ENCODE measurements at regions not wholly inside any gene's neighbourhood (a gene's known extent, or its start where the extent isn't known, plus 50 kb on each side); places are given as distances from the start of the nearest gene placed in this dataset.

DNA sequence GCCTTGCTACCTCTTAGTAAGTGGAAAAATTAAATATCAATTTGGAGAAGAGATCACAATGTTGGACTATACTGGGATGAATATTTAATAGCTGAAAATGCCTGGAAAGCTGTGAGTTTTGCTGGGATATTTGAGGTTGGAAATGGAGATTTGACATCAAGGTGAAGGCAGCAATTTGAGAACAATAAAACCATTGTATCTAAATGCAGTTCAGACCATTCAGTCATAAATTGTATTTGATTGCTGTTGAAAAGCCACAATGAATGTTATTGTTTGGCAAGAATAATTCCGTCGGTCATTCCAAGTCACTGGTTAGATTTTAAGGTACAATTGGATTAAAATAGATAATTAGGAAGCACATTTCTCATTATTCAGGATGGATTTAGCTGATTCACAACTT, 325.6 kb downstream of the HRH4 start:
- Histone ChIP-seq H2BK120ac (ENCODE audit: low read depth, low read length) (no peak overlapping the region), H3K4me2 (ENCODE audit: insufficient read depth, low read length, poor library complexity, severe bottlenecking) (no peak overlapping the region), H3K27ac (replicated peaks; ENCODE audit: low read length) (no peak overlapping the region), H2AFZ (ENCODE audit: low read length) (no peak overlapping the region), H4K91ac (ENCODE audit: low read depth, low read length, poor library complexity) (no peak overlapping the region), H3K18ac (ENCODE audit: low read length) (no peak overlapping the region), H3K36me3 (replicated peaks in 1 of 2; ENCODE audit: control insufficient read depth in 2 of 2, insufficient read depth in 2 of 2, low read length in 2 of 2) (no peaks in the 10 kb centered on the region), H3K9ac (ENCODE audit: low read depth, low read length, poor library complexity) (no peak overlapping the region), H3K4me1 (ENCODE audit: control insufficient read depth in 2 of 2, insufficient read depth in 1 of 2, low read depth in 1 of 2, low read length in 2 of 2) (peaks cover 0 to 2% of the 10 kb centered on the region in 2 donors), H4K8ac (ENCODE audit: low read depth, low read length) (no peak overlapping the region), H3K9me3 (replicated peaks in 1 of 2; ENCODE audit: control insufficient read depth in 2 of 2, insufficient read depth in 1 of 2, low read depth in 1 of 2, low read length in 2 of 2) (peaks cover 0 to 3% of the 10 kb centered on the region in 2 donors), H2BK12ac (ENCODE audit: low read length) (no peak overlapping the region), H3K4me3 (ENCODE audit: low read length in 2 of 2) (no peak overlapping the region), H2BK15ac (ENCODE audit: low read length) (no peak overlapping the region), H3K79me1 (ENCODE audit: low read depth, low read length) (peaks cover 2% of the 10 kb centered on the region), H3K23ac (ENCODE audit: low read depth, low read length, poor library complexity) (no peak overlapping the region), H2AK5ac (ENCODE audit: low read depth, low read length) (no peak overlapping the region), H2BK5ac (ENCODE audit: low read length) (no peak overlapping the region), H3K27me3 (ENCODE audit: control insufficient read depth in 3 of 3, insufficient read depth in 3 of 3, low read depth in 1 of 3, low read length in 3 of 3) (peaks cover 0 to 13% (median 0%) of the 10 kb centered on the region in 3 experiments), H3K4ac (ENCODE audit: low read length) (no peak overlapping the region), H3K14ac (ENCODE audit: low read length) (no peak overlapping the region)
- DNase-seq (ENCODE audit: low spot score) = no peak
- WGBS, 2 donors (ENCODE audit: extremely low coverage in 2 of 2, insufficient read length in 2 of 2, insufficient replicate concordance in 1 of 2) = no CpG with 5 or more reads among the region's 2 CpGs

DNA sequence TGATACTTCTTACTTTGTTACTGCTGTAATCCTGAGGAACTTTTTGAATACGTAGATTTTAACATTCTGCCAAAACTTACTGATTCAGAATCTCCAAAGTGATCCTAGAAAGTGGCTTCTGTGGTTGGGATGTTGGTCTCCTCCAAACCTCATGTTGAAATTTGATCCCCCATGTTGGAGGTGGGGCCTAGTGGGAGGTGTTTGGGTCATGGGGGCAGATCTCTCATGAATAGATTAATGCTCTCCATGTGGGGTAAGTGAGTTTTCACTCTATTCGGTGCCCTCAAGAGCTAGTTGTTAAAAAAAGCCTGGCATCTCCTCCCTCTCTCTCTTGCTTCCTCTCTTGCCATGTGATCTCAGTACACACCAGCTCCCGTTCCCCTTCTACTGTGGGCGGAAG, 329.9 kb downstream of the HRH4 start:
- H2AK5ac ChIP-seq (ENCODE audit: low read depth, low read length) = no peak overlapping the region
- no peaks in the 10 kb centered on the region for H3K36me3 ChIP-seq (replicated peaks in 1 of 2; ENCODE audit: control insufficient read depth in 2 of 2, insufficient read depth in 2 of 2, low read length in 2 of 2)
- H2BK15ac ChIP-seq (ENCODE audit: low read length) = no peak overlapping the region
- DNase-seq (ENCODE audit: low spot score) = no peak
- no peak overlapping the region for H3K9ac ChIP-seq (ENCODE audit: low read depth, low read length, poor library complexity)
- no peak overlapping the region for H3K23ac ChIP-seq (ENCODE audit: low read depth, low read length, poor library complexity)
- no peak overlapping the region for H3K27ac ChIP-seq (replicated peaks; ENCODE audit: low read length)
- peaks cover 5 to 7% of the 10 kb centered on the region in 2 donors for H3K4me1 ChIP-seq (ENCODE audit: control insufficient read depth in 2 of 2, insufficient read depth in 1 of 2, low read depth in 1 of 2, low read length in 2 of 2)
- no peak overlapping the region for H3K14ac ChIP-seq (ENCODE audit: low read length)
- WGBS, 2 donors (ENCODE audit: extremely low coverage in 2 of 2, insufficient read length in 2 of 2, insufficient replicate concordance in 1 of 2) = no CpG with 5 or more reads among the region's 4 CpGs
- no peak overlapping the region for H2BK120ac ChIP-seq (ENCODE audit: low read depth, low read length)
- no peak overlapping the region for H3K4me3 ChIP-seq (ENCODE audit: low read length in 2 of 2)
- H2AFZ ChIP-seq (ENCODE audit: low read length) = no peak overlapping the region
- H3K4ac ChIP-seq (ENCODE audit: low read length) = no peak overlapping the region
- H3K18ac ChIP-seq (ENCODE audit: low read length) = no peak overlapping the region
- no peak overlapping the region for H4K8ac ChIP-seq (ENCODE audit: low read depth, low read length)
- H3K4me2 ChIP-seq (ENCODE audit: insufficient read depth, low read length, poor library complexity, severe bottlenecking) = no peak overlapping the region
- no peak overlapping the region for H2BK12ac ChIP-seq (ENCODE audit: low read length)
- peaks cover 2% of the 10 kb centered on the region for H3K79me1 ChIP-seq (ENCODE audit: low read depth, low read length)
- peaks cover 0 to 3% of the 10 kb centered on the region in 2 donors for H3K9me3 ChIP-seq (replicated peaks in 1 of 2; ENCODE audit: control insufficient read depth in 2 of 2, insufficient read depth in 1 of 2, low read depth in 1 of 2, low read length in 2 of 2)
- H3K27me3 ChIP-seq (ENCODE audit: control insufficient read depth in 3 of 3, insufficient read depth in 3 of 3, low read depth in 1 of 3, low read length in 3 of 3) = no peaks in the 10 kb centered on the region
- no peak overlapping the region for H2BK5ac ChIP-seq (ENCODE audit: low read length)
- no peak overlapping the region for H4K91ac ChIP-seq (ENCODE audit: low read depth, low read length, poor library complexity)

DNA sequence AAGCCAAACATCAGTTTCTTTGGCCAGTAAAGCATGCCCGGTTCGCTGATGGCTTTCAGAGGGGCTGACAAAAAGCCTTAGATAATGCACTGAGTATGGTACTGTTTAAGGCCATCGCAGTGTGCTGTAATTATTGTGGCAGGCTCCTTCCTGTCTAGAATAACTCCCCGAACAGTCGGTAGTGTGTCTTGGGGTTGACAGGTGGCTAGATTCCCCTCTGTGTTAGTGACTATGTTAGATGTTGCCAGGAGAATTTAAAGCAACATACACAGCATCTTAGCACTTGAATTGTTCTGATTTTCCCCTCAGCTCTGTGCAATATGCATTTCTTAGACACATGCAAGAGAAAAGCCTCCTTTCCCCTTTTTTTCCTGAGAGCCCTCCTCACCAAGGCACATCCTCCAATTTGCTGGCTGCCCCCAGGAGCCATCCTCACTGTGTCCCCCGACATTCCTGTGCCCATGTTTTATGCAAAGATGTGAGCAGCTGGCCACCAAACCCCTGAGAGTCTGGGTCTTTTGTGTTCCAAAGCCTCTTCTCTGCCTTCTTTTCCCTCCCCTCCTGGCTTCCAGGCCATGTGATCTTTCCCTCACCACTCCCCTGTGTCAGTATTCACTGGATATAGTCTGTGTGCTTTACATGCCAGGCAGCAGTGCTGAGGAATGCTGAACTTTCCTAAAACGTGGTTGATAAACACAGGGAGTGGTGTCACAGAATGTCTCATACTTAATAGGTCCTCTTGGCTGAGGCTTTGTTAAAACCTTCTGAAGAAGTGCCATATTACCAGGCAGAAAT, 331.5 kb downstream of the HRH4 start:
- Histone ChIP-seq H3K36me3 (replicated peaks in 1 of 2; ENCODE audit: control insufficient read depth in 2 of 2, insufficient read depth in 2 of 2, low read length in 2 of 2) (no peaks in the 10 kb centered on the region), H3K27ac (replicated peaks; ENCODE audit: low read length) (peak overlapping the region; percentile 2), H3K4me1 (ENCODE audit: control insufficient read depth in 2 of 2, insufficient read depth in 1 of 2, low read depth in 1 of 2, low read length in 2 of 2) (peaks cover 5 to 7% of the 10 kb centered on the region in 2 donors), H2AFZ (ENCODE audit: low read length) (peak overlapping the region; percentile 79), H3K9me3 (replicated peaks in 1 of 2; ENCODE audit: control insufficient read depth in 2 of 2, insufficient read depth in 1 of 2, low read depth in 1 of 2, low read length in 2 of 2) (peaks cover 0 to 3% of the 10 kb centered on the region in 2 donors), H2BK5ac (ENCODE audit: low read length) (no peak overlapping the region), H3K14ac (ENCODE audit: low read length) (no peak overlapping the region), H2BK15ac (ENCODE audit: low read length) (no peak overlapping the region), H2AK5ac (ENCODE audit: low read depth, low read length) (no peak overlapping the region), H2BK12ac (ENCODE audit: low read length) (no peak overlapping the region), H3K79me1 (ENCODE audit: low read depth, low read length) (no peaks in the 10 kb centered on the region), H3K4me2 (ENCODE audit: insufficient read depth, low read length, poor library complexity, severe bottlenecking) (no peak overlapping the region), H3K23ac (ENCODE audit: low read depth, low read length, poor library complexity) (no peak overlapping the region), H3K9ac (ENCODE audit: low read depth, low read length, poor library complexity) (no peak overlapping the region), H3K27me3 (ENCODE audit: control insufficient read depth in 3 of 3, insufficient read depth in 3 of 3, low read depth in 1 of 3, low read length in 3 of 3) (no peaks in the 10 kb centered on the region), H3K4me3 (ENCODE audit: low read length in 2 of 2) (peak overlapping the region in 1 of 2 donors; percentile 18), H2BK120ac (ENCODE audit: low read depth, low read length) (no peak overlapping the region), H3K18ac (ENCODE audit: low read length) (peak overlapping the region; percentile 25), H4K8ac (ENCODE audit: low read depth, low read length) (no peak overlapping the region), H4K91ac (ENCODE audit: low read depth, low read length, poor library complexity) (no peak overlapping the region), H3K4ac (ENCODE audit: low read length) (no peak overlapping the region)
- DNase-seq (ENCODE audit: low spot score) = no peak
- no CpG with 5 or more reads among the region's 7 CpGs for WGBS, 2 donors (ENCODE audit: extremely low coverage in 2 of 2, insufficient read length in 2 of 2, insufficient replicate concordance in 1 of 2)

DNA sequence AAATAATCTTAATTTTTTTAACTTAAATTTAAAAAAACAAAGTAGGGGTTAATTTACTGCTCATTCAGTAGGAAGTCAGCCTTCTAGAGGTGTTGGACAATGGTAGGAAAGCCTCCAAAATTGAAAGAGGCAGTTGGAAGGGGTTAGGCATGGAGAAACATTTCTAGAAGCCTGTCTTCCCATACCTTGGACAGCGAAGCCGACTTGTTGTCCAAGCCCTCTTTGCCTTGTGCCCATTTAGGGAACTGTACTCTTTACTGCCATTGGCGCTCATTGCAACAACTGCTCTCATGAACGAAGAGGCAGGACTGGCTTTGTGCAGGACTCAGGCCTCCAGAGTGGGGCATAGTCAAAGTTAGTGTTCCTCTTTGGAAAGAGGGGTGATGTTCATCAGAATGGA, 333.3 kb downstream of the HRH4 start:
- Histone ChIP-seq H4K91ac (ENCODE audit: low read depth, low read length, poor library complexity) (no peak overlapping the region), H3K18ac (ENCODE audit: low read length) (no peak overlapping the region), H3K4ac (ENCODE audit: low read length) (no peak overlapping the region), H3K27ac (replicated peaks; ENCODE audit: low read length) (no peak overlapping the region), H2BK15ac (ENCODE audit: low read length) (no peak overlapping the region), H3K4me2 (ENCODE audit: insufficient read depth, low read length, poor library complexity, severe bottlenecking) (no peak overlapping the region), H2AFZ (ENCODE audit: low read length) (no peak overlapping the region), H3K4me1 (ENCODE audit: control insufficient read depth in 2 of 2, insufficient read depth in 1 of 2, low read depth in 1 of 2, low read length in 2 of 2) (peaks cover 5 to 7% of the 10 kb centered on the region in 2 donors), H2BK12ac (ENCODE audit: low read length) (no peak overlapping the region), H3K9me3 (replicated peaks in 1 of 2; ENCODE audit: control insufficient read depth in 2 of 2, insufficient read depth in 1 of 2, low read depth in 1 of 2, low read length in 2 of 2) (peaks cover 0 to 2% of the 10 kb centered on the region in 2 donors), H3K14ac (ENCODE audit: low read length) (no peak overlapping the region), H3K27me3 (ENCODE audit: control insufficient read depth in 3 of 3, insufficient read depth in 3 of 3, low read depth in 1 of 3, low read length in 3 of 3) (no peaks in the 10 kb centered on the region), H2BK120ac (ENCODE audit: low read depth, low read length) (no peak overlapping the region), H3K79me1 (ENCODE audit: low read depth, low read length) (no peaks in the 10 kb centered on the region), H3K9ac (ENCODE audit: low read depth, low read length, poor library complexity) (no peak overlapping the region), H3K23ac (ENCODE audit: low read depth, low read length, poor library complexity) (no peak overlapping the region), H2BK5ac (ENCODE audit: low read length) (no peak overlapping the region), H3K36me3 (replicated peaks in 1 of 2; ENCODE audit: control insufficient read depth in 2 of 2, insufficient read depth in 2 of 2, low read length in 2 of 2) (no peaks in the 10 kb centered on the region), H2AK5ac (ENCODE audit: low read depth, low read length) (no peak overlapping the region), H4K8ac (ENCODE audit: low read depth, low read length) (no peak overlapping the region), H3K4me3 (ENCODE audit: low read length in 2 of 2) (no peak overlapping the region)
- WGBS, 2 donors (ENCODE audit: extremely low coverage in 2 of 2, insufficient read length in 2 of 2, insufficient replicate concordance in 1 of 2) = no CpG with 5 or more reads among the region's 4 CpGs
- no peak for DNase-seq (ENCODE audit: low spot score)
